HG03565 (cell line): ENCODE measurements at regions not wholly inside any gene's neighbourhood (a gene's known extent, or its start where the extent isn't known, plus 50 kb on each side); places are given as distances from the start of the nearest gene placed in this dataset.
"Not testable (repeated sequence)": the region's sequence is repeated elsewhere in the genome, so short reads cannot be mapped to it uniquely, and the experiment has no call there.

Experiments
- ATAC-seq: cut with Tn5 transposase; IDR thresholded peaks from one replicate; pipeline ENCODE4 v1.9.1; 2021; ENCODE audit warnings: mild to moderate bottlenecking, moderate library complexity; ENCODE audit not compliant: unreplicated experiment

- ATAC-seq = no peak
Observed at GRCh38 chr4:22573198-22573597, 57.3 kb upstream of the ADGRA3 start.

DNA sequence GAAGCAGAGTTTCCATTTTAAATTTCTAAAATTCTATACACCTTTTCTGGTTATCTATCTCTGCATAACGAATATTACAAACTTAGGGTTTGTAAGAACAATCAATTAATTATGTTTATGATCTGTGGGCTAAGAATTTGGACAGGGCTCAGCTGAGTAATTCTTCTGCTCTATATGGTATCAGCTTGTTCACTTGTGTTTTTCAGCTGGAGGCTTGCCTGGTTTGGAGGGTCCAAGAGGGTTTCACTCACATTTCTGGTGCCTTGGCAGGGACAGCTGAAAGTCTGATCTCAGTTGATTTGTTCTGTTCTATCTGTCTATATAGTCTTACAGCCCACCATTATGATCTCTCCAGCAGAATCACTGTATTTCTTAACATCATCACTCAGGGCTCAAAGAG is 57.8 kb upstream of the ADGRA3 start:
- no peak for ATAC-seq

GRCh38 chr4:22574424-22574823 is 58.6 kb upstream of the ADGRA3 start:
- ATAC-seq = no peak

GRCh38 chr4:22574880-22575279 is 59.0 kb upstream of the ADGRA3 start:
- ATAC-seq = no peak

- ATAC-seq = no peak
Observed at GRCh38 chr4:22587253-22587652, 71.4 kb upstream of the ADGRA3 start.

DNA sequence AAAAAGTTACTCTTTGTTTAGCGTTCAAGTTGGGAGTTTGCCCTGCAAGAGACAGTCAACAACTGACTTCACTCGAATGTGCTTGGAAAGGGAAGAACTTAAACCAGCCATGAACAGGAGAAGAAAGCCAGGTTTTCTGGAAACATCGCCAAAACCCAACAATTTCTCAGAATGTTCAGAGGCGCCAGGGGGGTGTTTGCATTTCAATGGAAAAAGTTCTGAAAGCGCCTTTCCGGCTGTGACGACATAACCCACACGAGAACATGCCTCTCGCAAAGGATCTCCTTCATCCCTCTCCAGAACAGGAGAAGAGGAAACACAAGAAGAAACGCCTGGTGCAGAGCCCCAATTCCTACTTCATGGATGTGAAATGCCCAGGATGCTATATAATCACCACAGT is 78.1 kb upstream of the ADGRA3 start:
- ATAC-seq = no peak

GRCh38 chr4:22595684-22596083 is 79.8 kb upstream of the ADGRA3 start:
- ATAC-seq = peak; percentile 72

GRCh38 chr4:22596409-22596808 is 80.5 kb upstream of the ADGRA3 start:
- ATAC-seq = no peak

GRCh38 chr4:22597471-22597870 is 81.6 kb upstream of the ADGRA3 start:
- ATAC-seq = no peak

DNA sequence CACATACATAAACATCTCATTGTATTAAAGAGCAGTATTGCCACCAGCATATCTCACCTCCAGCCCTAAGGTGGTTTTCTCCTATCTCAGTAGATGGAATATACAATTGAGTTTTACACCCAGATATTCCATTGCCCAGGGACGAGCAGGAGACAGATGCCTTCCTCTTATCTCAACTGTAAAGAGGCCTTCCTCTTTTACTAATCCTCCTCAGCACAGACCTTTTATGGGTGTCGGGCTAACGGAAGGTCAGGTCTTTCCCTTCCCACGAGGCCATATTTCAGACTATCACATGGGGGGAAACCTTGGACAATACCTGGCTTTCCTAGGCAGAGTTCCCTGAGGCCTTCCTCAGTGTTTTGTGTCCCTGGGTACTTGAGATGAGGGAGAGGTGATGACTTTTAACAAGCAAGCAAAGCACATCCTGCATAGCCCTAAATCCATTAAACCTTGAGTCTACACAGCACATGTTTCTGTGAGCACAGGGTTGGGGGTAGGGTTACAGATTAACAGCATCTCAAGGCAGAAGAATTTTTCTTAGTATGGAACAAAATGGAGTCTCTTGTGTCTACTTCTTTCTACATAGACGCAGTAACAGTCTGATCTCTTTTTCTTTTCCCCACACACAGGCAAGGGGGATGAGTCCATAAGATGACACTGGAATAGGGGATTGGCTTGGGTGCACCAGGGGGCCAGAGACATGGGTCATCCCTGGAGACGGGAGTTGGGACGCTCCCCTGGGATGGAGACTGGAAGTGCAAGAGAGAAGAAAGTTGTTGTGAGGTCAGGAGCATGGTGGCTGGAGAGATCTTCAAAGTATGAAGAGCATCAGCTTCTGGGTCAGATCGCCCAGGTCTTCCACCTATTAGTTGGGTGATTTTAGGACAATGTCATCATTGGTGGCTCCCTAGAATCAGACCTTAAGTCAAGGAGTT is 82.5 kb upstream of the ADGRA3 start:
- not testable (repeated sequence) for ATAC-seq

DNA sequence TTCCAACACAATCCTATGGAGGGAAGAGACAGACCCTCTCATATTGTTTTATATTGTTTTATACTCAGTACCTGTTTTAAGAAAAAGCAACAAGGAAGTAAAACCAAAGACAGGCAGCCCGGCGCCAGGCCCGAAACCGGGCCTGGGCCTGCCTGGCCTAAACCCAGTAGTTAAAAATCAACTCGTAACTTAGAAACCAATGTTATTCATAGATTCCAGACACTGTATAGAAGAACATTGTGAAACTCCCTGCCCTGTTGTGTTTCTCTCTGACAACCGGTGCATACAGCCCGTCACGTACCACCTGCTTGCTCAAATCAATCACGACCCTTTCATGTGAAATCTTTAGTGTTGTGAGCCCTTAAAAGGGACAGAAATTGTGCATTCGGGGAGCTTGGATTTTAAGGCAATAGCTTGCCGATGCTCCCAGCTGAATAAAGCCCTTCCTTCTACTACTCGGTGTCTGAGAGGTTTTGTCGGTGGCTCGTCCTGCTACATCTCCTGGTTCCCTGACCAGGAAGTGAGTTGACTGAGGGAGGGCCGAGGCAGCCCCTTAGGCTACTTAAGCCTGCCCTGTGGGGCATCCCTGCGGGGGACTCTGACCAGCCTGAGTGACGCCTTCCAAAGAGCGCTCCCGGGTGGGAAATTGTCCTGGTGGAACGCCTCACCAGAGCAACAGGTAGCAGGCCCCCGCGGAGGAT is 83.5 kb upstream of the ADGRA3 start:
- not testable (repeated sequence) for ATAC-seq

GRCh38 chr4:22599929-22600432 is 84.1 kb upstream of the ADGRA3 start:
- ATAC-seq = not testable (repeated sequence)

DNA sequence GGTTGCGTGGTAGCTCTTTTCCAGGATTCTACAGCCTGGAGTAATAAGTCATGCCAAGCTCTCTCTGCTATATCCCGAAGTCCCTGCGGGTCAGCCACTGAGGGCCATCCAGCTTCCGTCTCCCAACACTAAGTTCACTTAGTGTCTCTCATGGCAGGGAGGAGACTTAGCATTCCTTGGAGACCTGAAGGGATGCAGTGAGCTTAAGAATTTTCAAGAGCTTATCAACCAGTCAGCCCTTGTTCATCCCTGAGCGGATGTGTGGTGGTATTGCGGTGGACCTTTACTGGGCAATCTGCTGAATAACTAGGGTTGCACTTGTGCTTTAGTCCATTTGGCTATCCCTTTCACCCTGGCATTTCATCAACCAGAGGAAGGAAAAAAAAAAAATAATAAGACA is 85.8 kb upstream of the ADGRA3 start:
- ATAC-seq = not testable (repeated sequence)

GRCh38 chr4:22607382-22607781 is 85.4 kb upstream of the GBA3 start:
- peak; percentile 57 for ATAC-seq

GRCh38 chr4:22609951-22610525 is 82.7 kb upstream of the GBA3 start:
- not testable (repeated sequence) for ATAC-seq

- ATAC-seq = no peak
Observed at GRCh38 chr4:22614114-22614513, 78.6 kb upstream of the GBA3 start.

DNA sequence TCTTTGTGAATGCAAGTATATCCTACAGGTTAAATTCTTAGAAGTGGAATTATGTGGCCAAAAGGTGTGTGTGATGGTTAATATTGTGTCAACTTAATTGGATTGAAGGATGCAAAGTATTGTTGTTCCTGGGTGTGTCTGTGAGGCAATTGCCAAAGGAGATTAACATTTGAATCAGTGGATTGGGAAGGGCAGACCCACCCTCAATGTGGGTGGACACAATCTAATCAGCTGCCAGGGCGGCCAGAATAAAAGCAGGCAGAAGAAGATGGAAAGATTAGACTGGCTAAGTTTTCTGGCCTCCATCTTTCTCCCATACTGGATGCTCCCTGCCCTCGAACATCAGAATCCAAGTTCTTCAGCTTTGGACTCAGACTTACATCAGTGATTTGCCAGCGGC is 76.2 kb upstream of the GBA3 start:
- no peak for ATAC-seq

GRCh38 chr4:22620144-22620543 is 72.6 kb upstream of the GBA3 start:
- ATAC-seq = not testable (repeated sequence)

- not testable (repeated sequence) for ATAC-seq
Observed at GRCh38 chr4:22621970-22622369, 70.8 kb upstream of the GBA3 start.

DNA sequence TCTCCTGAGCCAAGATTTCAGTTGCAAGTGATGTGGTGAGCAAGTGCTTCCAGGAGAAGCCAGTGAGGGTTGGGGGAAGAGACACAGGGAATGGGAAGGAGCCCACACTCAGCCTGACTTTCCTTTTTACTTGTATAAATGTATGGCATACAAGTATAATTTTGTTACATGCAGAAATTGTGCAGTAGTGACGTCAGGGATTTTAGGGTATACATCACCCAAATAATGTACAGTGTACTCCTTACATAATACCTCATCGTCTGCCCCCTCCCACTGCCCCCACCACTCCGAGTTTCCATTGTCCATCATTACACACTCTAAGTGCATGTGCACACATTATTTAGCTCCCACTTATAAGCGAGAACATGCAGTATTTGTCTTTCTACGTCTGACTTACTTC is 68.7 kb upstream of the GBA3 start:
- not testable (repeated sequence) for ATAC-seq

DNA sequence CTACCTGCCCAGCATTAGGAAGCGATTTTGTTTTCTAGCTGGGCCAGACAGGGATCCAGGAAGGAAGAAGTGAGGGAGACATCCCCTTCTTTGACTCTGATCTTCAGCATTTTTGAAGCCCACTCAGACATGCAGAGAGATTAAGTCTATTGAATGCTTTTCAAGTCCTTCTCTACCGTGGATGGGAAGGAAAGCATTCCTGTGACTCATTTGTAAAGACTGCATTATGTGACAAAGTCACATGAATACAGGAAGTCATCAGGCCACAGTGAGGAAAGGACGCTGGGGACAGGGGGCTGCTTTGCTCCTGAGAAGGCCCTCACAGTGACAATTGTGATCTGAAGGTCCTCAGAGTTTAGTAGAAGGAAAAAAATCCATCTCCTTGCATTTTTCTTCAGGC is 67.4 kb upstream of the GBA3 start:
- ATAC-seq = no peak
